Neutrophil (primary cell): ENCODE measurements at regions not wholly inside any gene's neighbourhood (a gene's known extent, or its start where the extent isn't known, plus 50 kb on each side); places are given as distances from the start of the nearest gene placed in this dataset.

Experiments used
- H3K27ac ChIP-seq: fragments of 200-600 bp; sonication (generic); 2 replicates; pipeline ENCODE4 v1.5.1; 2016; ENCODE audit warnings: mild to moderate bottlenecking, moderate library complexity
- H3K27me3 ChIP-seq: fragments of 200-600 bp; sonication (generic); 2 replicates; pipeline ENCODE4 v1.6.0; 2016; ENCODE audit warnings: mild to moderate bottlenecking
- H3K36me3 ChIP-seq: fragments of 200-600 bp; sonication (generic); 2 replicates; pipeline ENCODE4 v1.5.1; 2017
- H3K4me1 ChIP-seq, 2 experiments: fragments of 200-600 bp in 1 of 2; sonication (generic) in 1 of 2; 1 replicate in 1 of 2; 2 replicates in 1 of 2; pipeline versions ENCODE4 v1.5.1 to v1.6.1; 2013 to 2016; ENCODE audit warnings: low read depth in 1 of 2, low read length in 1 of 2, mild to moderate bottlenecking in 1 of 2, moderate library complexity in 1 of 2; ENCODE audit not compliant: control insufficient read depth in 1 of 2, insufficient read depth in 1 of 2
- H3K4me3 ChIP-seq, 2 experiments: fragments of 200-600 bp in 1 of 2; sonication (generic) in 1 of 2; 1 replicate in 1 of 2; 2 replicates in 1 of 2; pipeline ENCODE4 v1.5.1; 2013 to 2016; ENCODE audit warnings: low read depth in 1 of 2, low read length in 1 of 2, mild to moderate bottlenecking in 1 of 2, moderate library complexity in 1 of 2
- H3K9me3 ChIP-seq: fragments of 200-600 bp; sonication (generic); 2 replicates; pipeline ENCODE4 v1.5.1; 2016
- CTCF ChIP-seq: fragments of 200-600 bp; sonication (generic); IDR thresholded peaks from 2 replicates; pipeline ENCODE4 v1.5.1; 2016; ENCODE audit warnings: antibody characterized with exemption

GRCh38 chr20:36094497-36094896 is 60.0 kb upstream of the EPB41L1 start:
- Histone ChIP-seq H3K9me3 (no peaks in the 10 kb centered on the region), H3K27ac (no peak overlapping the region), H3K4me3 (no peak overlapping the region), H3K36me3 (no peaks in the 10 kb centered on the region), H3K27me3 (peaks cover 69% of the 10 kb centered on the region), H3K4me1 (peaks cover 8 to 18% of the 10 kb centered on the region in 2 experiments)
- TF ChIP-seq CTCF: no peak

GRCh38 chr20:36096435-36096834 is 58.1 kb upstream of the EPB41L1 start:
- Histone ChIP-seq H3K27ac (no peak overlapping the region), H3K9me3 (no peaks in the 10 kb centered on the region), H3K4me3 (no peak overlapping the region), H3K4me1 (peaks cover 8 to 18% of the 10 kb centered on the region in 2 experiments), H3K27me3 (peaks cover 50% of the 10 kb centered on the region), H3K36me3 (no peaks in the 10 kb centered on the region)
- no peak for TF ChIP-seq CTCF

- Histone ChIP-seq H3K4me1 (peaks cover 8 to 9% of the 10 kb centered on the region in 2 experiments), H3K27ac (no peak overlapping the region), H3K36me3 (no peaks in the 10 kb centered on the region), H3K27me3 (peaks cover 39% of the 10 kb centered on the region), H3K4me3 (no peak overlapping the region), H3K9me3 (no peaks in the 10 kb centered on the region)
- TF ChIP-seq CTCF: no peak
Measured at GRCh38 chr20:36097337-36098151, 57.0 kb upstream of the EPB41L1 start.

- Histone ChIP-seq H3K9me3 (no peaks in the 10 kb centered on the region), H3K27me3 (peaks cover 31% of the 10 kb centered on the region), H3K4me3 (no peak overlapping the region), H3K36me3 (no peaks in the 10 kb centered on the region), H3K4me1 (peaks cover 0 to 1% of the 10 kb centered on the region in 2 experiments), H3K27ac (no peak overlapping the region)
- TF ChIP-seq CTCF: no peak
Measured at GRCh38 chr20:36098364-36098763, 56.2 kb upstream of the EPB41L1 start.

GRCh38 chr20:36099106-36099505 is 55.4 kb upstream of the EPB41L1 start:
- Histone ChIP-seq H3K4me1 (no peaks in the 10 kb centered on the region), H3K27me3 (peaks cover 23% of the 10 kb centered on the region), H3K36me3 (no peaks in the 10 kb centered on the region), H3K9me3 (no peaks in the 10 kb centered on the region), H3K4me3 (no peak overlapping the region), H3K27ac (no peak overlapping the region)
- no peak for TF ChIP-seq CTCF
